GM23248 (cell line): ENCODE measurements at regions not wholly inside any gene's neighbourhood (a gene's known extent, or its start where the extent isn't known, plus 50 kb on each side); places are given as distances from the start of the nearest gene placed in this dataset.
"Not testable (repeated sequence)": the region's sequence is repeated elsewhere in the genome, so short reads cannot be mapped to it uniquely, and the experiment has no call there.

ENCODE experiments used
- DNase-seq: peaks from one replicate; pipeline ENCODE4 v3.0.0-alpha.2; 2015
- H2AFZ ChIP-seq: fragments of 200-600 bp; sonication (generic); 2 replicates; pipeline ENCODE4 v1.6.1; 2016; ENCODE audit warnings: antibody characterized with exemption
- H3F3A ChIP-seq: fragments of 200-600 bp; sonication (generic); 2 replicates; pipeline ENCODE4 v1.6.1; 2016; ENCODE audit warnings: mild to moderate bottlenecking, antibody characterized with exemption, mixed run types; ENCODE audit not compliant: insufficient read depth
- H3K27ac ChIP-seq: fragments of 200-600 bp; sonication (generic); 2 replicates; pipeline ENCODE4 v1.5.1; 2016; ENCODE audit warnings: mild to moderate bottlenecking
- H3K27me3 ChIP-seq: fragments of 200-600 bp; sonication (generic); replicated peaks from 2 replicates; pipeline ENCODE4 v1.6.1; 2016; ENCODE audit warnings: mild to moderate bottlenecking; ENCODE audit not compliant: insufficient read depth
- H3K36me3 ChIP-seq: fragments of 200-600 bp; sonication (generic); 2 replicates; pipeline ENCODE4 v1.6.1; 2016; ENCODE audit warnings: low read depth, mild to moderate bottlenecking
- H3K4me1 ChIP-seq: fragments of 200-600 bp; sonication (generic); 2 replicates; pipeline ENCODE4 v1.6.1; 2016; ENCODE audit warnings: mild to moderate bottlenecking; ENCODE audit not compliant: insufficient read depth
- H3K4me2 ChIP-seq: fragments of 200-600 bp; sonication (generic); one replicate; pipeline ENCODE4 v1.6.1; 2016; ENCODE audit warnings: mild to moderate bottlenecking; ENCODE audit not compliant: unreplicated experiment
- H3K4me3 ChIP-seq: fragments of 200-600 bp; sonication (generic); 2 replicates; pipeline ENCODE4 v1.5.1; 2016; ENCODE audit warnings: mild to moderate bottlenecking
- H3K79me2 ChIP-seq: fragments of 200-600 bp; sonication (generic); 2 replicates; pipeline ENCODE4 v1.6.1; 2016; ENCODE audit warnings: mild to moderate bottlenecking; ENCODE audit not compliant: insufficient read depth
- H3K9ac ChIP-seq: fragments of 200-600 bp; sonication (generic); 2 replicates; pipeline ENCODE4 v1.6.1; 2016; ENCODE audit warnings: mild to moderate bottlenecking
- H3K9me2 ChIP-seq: fragments of 200-600 bp; sonication (generic); 2 replicates; pipeline ENCODE4 v1.6.1; 2016; ENCODE audit warnings: mixed run types, mild to moderate bottlenecking, moderate library complexity; ENCODE audit not compliant: insufficient read depth
- H3K9me3 ChIP-seq: fragments of 200-600 bp; sonication (generic); one replicate; pipeline ENCODE4 v1.6.1; 2017; ENCODE audit warnings: low read depth
- H4K20me1 ChIP-seq: fragments of 200-600 bp; sonication (generic); 2 replicates; pipeline ENCODE4 v1.6.0; 2016; ENCODE audit not compliant: insufficient read depth
- EZH2 ChIP-seq: fragments of 200-600 bp; sonication (generic); IDR thresholded peaks from 2 replicates; pipeline ENCODE4 v1.6.1; 2018; ENCODE audit warnings: antibody characterized with exemption, mild to moderate bottlenecking; ENCODE audit not compliant: insufficient read depth, poor library complexity, severe bottlenecking
- EZH2phosphoT487 ChIP-seq: fragments of 200-600 bp; sonication (generic); IDR thresholded peaks from 2 replicates; pipeline ENCODE4 v1.6.1; 2018; ENCODE audit warnings: antibody characterized with exemption, moderate library complexity, mild to moderate bottlenecking, low read depth; ENCODE audit not compliant: insufficient read depth
- WGBS, 2 experiments: methylation state at CpG; one replicate each; pipeline ENCODE4 v1.1.6; 2015 to 2017; ENCODE audit warnings: low lambda C conversion rate in 2 of 2, low coverage in 1 of 2; ENCODE audit errors: missing lambda C conversion rate in 2 of 2; 5-methylcytosine and 5-hydroxymethylcytosine counted together
- in situ Hi-C: fragments of 300-500 bp; cut with MboI; formaldehyde crosslinking; loops from 2 replicates; pipeline ENCODE4 v1.15.0; 2020

DNA sequence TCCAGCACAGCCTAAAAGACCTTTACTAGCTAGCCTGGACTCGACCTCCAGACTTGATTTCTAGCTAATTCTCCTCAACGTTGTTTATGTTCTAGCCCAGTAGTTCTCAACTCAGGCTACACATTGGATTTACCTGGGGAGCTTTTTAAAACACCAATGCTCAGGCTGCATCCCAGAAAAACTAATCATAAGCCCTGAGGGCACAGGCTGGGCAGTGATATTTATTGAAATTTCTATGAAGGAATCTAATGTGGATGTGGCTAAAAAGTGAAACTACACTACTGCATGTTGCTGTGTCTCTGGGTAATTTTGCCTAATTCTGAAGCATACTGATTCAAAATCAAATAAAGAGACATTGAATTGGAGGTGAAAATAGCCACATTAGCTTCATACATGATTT is 479.4 kb downstream of the KCNT2 start:
- Histone ChIP-seq H2AFZ (peak overlapping the region; percentile 12; the same call in 1 of the 2 replicates), H3K4me1 (no peaks in the 10 kb centered on the region), H4K20me1 (no peaks in the 10 kb centered on the region), H3K36me3 (no peaks in the 10 kb centered on the region), H3K27ac (no peak overlapping the region), H3K9ac (no peak overlapping the region), H3K9me3 (no peaks in the 10 kb centered on the region), H3K27me3 (no peaks in the 10 kb centered on the region), H3F3A (no peaks in the 10 kb centered on the region), H3K4me3 (no peak overlapping the region), H3K9me2 (no peaks in the 10 kb centered on the region), H3K79me2 (no peaks in the 10 kb centered on the region), H3K4me2 (no peak overlapping the region)
- in situ Hi-C loops, result no loop called here
- TF ChIP-seq EZH2phosphoT487 (no peak), EZH2 (no peak)
- no peak for DNase-seq
- WGBS, 2 experiments, result 44 to 49% methylated on average over 2 of the region's 2 CpGs

DNA sequence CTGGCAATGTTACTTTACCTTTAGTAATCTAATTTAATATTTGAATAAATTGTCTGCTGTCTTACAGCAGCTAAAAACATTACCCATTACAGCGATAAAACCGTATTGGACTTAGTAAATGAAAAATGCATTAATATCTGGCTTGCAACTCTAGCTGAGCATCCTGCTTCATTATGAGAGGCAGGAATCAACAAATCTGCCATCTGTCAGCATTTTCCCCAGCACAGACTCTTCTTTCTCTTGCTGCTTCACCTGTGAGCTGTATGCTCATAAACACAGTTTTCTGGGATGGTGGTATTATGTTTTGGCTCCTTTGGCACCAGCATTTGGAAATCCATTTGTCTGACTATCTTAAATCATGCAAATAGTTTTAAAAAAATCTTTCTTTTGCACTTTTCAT is 487.1 kb downstream of the KCNT2 start:
- Histone ChIP-seq H4K20me1 (no peaks in the 10 kb centered on the region), H3F3A (no peaks in the 10 kb centered on the region), H3K27ac (no peak overlapping the region), H3K9me2 (no peaks in the 10 kb centered on the region), H3K9me3 (no peaks in the 10 kb centered on the region), H3K4me2 (no peak overlapping the region), H3K4me3 (no peak overlapping the region), H3K4me1 (no peaks in the 10 kb centered on the region), H3K9ac (no peak overlapping the region), H3K36me3 (no peaks in the 10 kb centered on the region), H3K79me2 (no peaks in the 10 kb centered on the region), H2AFZ (no peak overlapping the region), H3K27me3 (no peaks in the 10 kb centered on the region)
- TF ChIP-seq EZH2phosphoT487 (no peak), EZH2 (no peak)
- DNase-seq, result no peak
- in situ Hi-C loops, result no loop called here
- WGBS, 2 experiments, result 84 to 92% methylated on average over 2 of the region's 2 CpGs

DNA sequence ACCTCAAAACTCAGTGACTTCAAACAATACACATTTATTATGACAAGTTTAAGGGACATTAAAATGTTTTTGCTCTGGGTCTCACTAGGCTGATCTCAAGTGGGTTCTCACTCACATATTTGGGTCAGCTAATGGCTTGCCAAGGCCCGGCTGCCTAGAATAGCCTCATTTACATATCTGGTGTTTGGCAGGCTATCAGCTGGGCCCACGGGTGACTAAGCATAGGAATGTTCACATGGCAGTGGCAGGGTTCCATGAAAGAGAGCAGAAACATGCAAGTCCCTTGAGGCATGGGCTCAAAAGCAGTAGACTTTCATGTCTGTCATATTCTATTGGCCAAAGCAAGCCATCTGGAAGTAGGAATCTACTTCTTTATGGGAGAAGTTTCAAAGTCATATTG is 492.6 kb downstream of the KCNT2 start:
- WGBS, 2 experiments, result 0% methylated on average over 2 of the region's 2 CpGs
- Histone ChIP-seq H3K9me2 (no peaks in the 10 kb centered on the region), H2AFZ (no peak overlapping the region), H3K27me3 (no peaks in the 10 kb centered on the region), H3K4me1 (peaks cover 15% of the 10 kb centered on the region), H3K9ac (no peak overlapping the region), H3K27ac (no peak overlapping the region), H4K20me1 (no peaks in the 10 kb centered on the region), H3K4me3 (no peak overlapping the region), H3K4me2 (no peak overlapping the region), H3K36me3 (no peaks in the 10 kb centered on the region), H3K9me3 (no peaks in the 10 kb centered on the region), H3K79me2 (no peaks in the 10 kb centered on the region), H3F3A (0 out of 2 replicates have a peak, but pooled peaks cover 5% of the 10 kb centered on the region)
- in situ Hi-C loops, result no loop called here
- peak; percentile 91 for DNase-seq
- TF ChIP-seq EZH2phosphoT487, result no peak
- no peak for TF ChIP-seq EZH2

DNA sequence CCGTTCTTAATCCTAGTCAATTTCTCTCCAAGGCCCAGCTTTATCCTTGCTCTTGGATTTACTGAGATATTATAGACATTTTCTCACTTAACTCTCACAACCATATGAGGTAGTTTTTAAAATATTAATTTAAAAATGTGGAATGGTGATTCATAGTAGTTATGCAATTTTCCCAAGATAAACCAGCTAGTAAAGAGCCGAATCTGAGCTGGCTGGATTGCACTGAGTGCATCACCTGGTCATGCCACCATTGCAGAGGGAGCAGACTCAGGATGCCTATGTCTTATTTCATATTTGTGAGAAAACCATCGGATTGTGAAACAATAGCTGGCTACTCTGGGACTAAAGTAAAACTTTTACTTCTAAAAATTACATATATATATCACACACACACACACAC is 494.0 kb downstream of the KCNT2 start:
- Histone ChIP-seq H3K27me3 (no peaks in the 10 kb centered on the region), H3K9ac (no peak overlapping the region), H3F3A (0 out of 2 replicates have a peak, but pooled peaks cover 5% of the 10 kb centered on the region), H3K9me2 (no peaks in the 10 kb centered on the region), H3K4me1 (peaks cover 15% of the 10 kb centered on the region), H2AFZ (no peak overlapping the region), H3K4me2 (peak overlapping the region; percentile 18), H3K9me3 (no peaks in the 10 kb centered on the region), H3K36me3 (no peaks in the 10 kb centered on the region), H3K4me3 (no peak overlapping the region), H4K20me1 (no peaks in the 10 kb centered on the region), H3K27ac (no peak overlapping the region), H3K79me2 (no peaks in the 10 kb centered on the region)
- in situ Hi-C loops, result no loop called here
- peak; percentile 66 for DNase-seq
- no peak for TF ChIP-seq EZH2
- TF ChIP-seq EZH2phosphoT487, result no peak
- 31 to 40% methylated on average over 3 of the region's 3 CpGs for WGBS, 2 experiments

DNA sequence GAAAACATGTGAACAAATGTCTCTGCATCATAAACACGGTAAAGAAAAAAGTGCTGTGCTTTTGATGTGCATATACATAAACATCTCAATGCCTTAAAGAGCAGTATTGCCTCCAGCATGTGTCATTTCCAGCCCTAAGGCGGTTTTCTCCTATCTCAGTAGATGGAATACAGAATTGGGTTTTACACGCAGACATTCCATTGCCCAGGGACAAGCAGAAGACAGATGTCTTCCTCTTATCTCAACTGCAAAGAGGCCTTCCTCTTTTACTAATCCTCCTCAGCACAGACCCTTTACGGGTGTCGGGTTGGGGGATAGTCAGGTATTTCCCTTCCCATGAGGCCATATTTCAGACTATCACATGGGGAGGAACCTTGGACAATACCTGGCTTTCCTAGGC is 499.2 kb downstream of the KCNT2 start:
- H3K9me2 ChIP-seq, H3K27ac ChIP-seq, DNase-seq, H3K27me3 ChIP-seq, H3K9me3 ChIP-seq, in situ Hi-C loops, H3K4me2 ChIP-seq, H3K79me2 ChIP-seq, H3K36me3 ChIP-seq, H2AFZ ChIP-seq, H3K9ac ChIP-seq, H3K4me1 ChIP-seq, H4K20me1 ChIP-seq, H3K4me3 ChIP-seq, H3F3A ChIP-seq: not testable (repeated sequence)
- 51 to 64% methylated on average over 5 of the region's 5 CpGs for WGBS, 2 experiments
